GM19239 (cell line): ENCODE measurements at regions not wholly inside any gene's neighbourhood (a gene's known extent, or its start where the extent isn't known, plus 50 kb on each side); places are given as distances from the start of the nearest gene placed in this dataset.

Source experiments
- DNase-seq: peaks from one replicate; pipeline ENCODE4 v3.0.0; 2011; ENCODE audit warnings: low spot score; ENCODE audit not compliant: insufficient read length
- FAIRE-seq: peaks from 2 replicates; lab custom pipeline; 2011; peaks lifted over from hg19 to GRCh38; lab: Jason Lieb, UNC

DNA sequence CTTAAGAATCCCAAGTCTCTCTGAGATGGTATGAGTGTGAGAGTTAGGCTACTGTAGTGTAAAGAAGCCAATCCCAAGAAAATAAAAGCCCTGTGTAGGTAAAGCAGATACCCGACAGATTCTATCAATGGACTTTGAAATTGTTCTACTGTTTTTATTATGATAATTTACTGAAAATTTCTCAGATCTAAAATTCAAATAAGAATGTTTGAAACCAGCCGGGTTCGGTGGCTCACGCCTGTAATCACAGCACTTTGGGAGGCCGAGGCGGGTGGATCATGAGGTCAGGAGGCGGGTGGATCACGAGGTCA, 208.3 kb upstream of the SPRED2 start:
- FAIRE-seq, result no peak

DNA sequence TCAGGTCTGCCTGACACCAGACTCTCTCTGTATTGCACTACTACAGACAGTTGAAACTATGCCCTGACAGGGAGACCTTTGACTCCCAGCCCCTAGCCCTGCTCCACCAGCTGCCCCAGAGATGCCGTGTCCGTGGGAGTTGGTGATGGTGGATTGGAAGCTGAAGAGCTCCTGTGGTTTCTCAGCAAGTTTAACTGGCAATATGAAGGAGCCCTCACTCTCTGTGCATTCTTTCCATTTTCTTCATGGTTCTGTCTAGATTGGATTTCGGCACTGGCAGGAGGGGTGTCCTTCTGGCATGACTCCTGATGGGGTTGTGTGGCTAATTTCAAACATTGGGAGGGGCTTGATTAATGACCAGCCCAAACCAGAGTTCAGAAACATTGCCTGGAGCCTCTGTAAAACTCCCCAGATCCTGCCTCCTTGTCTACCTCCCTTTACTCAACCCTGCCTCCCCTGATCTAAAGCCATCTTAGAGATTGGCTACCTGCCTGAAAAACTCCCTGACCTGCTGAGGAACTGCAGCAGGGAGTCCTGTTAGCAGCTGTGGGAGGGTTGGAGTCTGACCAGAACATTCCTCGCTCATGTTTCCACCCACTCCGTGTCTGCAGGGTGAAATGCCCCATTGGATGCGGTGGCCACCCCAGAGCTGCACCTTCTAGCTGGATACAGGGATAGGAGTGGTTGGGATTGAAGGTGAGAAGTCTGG, 206.9 kb upstream of the SPRED2 start:
- FAIRE-seq (no peak), DNase-seq (no peak)

More for the DNA sequence above, 208.3 kb upstream of the SPRED2 start:
- DNase-seq, result no peak

DNA sequence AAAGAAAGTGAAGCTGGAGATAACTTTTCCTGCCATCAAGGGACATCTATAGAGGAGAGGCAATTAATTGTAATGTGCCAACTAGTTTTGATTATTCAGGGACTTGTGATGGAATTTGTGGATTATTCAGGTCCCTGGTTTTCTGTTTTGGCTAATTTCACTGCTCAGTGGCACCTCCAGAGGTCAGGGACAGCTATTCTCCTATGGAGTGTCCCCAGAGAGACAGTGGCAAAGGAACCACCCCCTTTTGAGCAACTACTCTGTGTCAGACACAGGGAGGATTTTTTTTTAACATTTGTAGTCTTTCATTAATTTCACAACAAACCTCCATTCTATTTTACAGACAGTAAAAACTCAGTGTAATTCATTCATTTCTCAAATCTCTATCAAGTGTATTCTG, 206.0 kb upstream of the SPRED2 start:
- FAIRE-seq (no peak), DNase-seq (no peak)

DNA sequence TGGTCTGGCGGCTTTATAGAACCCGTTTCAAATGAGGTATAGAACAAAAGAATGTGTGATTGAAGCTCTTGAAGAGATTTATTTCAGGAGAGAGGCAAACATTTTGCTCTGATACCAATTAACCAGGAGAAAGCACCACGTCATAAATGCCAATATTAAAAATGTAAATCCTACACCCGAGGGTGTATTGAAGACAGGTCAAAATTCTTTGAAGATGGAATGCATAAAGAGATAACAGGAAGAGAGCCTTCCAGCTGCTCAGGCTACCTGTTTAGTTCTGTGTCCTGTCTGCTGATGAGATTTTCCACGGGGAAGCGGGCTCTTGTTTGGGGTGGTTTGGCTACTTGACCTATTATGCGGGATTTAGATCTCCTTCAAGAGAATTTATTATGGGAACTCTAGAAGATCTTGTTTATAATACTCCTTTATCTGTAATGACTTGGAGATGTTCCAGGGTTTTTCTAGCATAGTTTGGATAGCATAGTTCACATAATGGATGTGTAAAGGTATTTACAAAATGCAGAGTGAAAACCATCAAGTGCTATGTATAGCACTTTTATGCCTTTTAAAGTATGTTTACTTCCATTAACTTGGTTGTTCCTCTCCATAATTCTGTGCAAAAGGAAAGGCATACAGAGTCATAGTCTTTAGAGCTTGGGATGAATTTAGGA, 204.5 kb upstream of the SPRED2 start:
- DNase-seq, result no peak
- FAIRE-seq, result no peak

DNA sequence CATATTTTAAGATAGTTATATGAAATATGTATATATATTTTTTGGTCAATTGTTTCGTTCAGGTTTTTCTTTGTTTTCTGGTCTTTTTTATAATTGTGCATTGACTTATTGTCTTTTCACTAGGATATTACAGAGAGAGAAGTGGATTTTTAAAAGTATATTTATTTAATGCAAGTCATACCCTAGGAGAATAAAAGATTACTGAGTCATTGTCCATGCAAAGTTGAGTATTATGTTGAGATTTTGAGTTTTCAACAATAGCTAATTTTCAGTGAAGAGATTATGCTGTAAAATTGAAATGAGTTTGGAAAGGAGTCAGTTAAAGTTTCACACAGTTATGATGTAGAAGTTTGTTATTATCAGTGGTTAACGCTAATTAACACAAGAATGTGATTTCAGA, 203.6 kb upstream of the SPRED2 start:
- FAIRE-seq (no peak), DNase-seq (no peak)

DNA sequence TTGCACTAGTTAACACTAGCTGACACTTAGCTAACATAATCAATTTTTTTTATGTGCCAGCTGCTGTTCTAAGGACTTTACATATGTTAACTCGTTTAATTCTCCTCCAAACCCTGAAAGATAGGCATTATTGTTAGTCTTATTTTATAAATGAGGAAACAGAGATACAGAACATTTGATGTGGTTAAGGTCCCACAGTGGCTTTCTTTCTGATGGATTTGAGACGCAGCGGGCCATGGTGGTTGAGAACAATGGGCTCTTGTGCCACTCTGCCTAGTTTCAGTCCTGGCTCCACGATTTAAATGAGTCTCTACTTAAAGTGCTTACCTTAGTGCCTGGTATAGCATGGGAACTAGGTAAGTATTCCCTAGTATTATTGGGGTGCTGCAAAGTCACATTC, 201.9 kb upstream of the SPRED2 start:
- DNase-seq, result no peak
- FAIRE-seq, result no peak

DNA sequence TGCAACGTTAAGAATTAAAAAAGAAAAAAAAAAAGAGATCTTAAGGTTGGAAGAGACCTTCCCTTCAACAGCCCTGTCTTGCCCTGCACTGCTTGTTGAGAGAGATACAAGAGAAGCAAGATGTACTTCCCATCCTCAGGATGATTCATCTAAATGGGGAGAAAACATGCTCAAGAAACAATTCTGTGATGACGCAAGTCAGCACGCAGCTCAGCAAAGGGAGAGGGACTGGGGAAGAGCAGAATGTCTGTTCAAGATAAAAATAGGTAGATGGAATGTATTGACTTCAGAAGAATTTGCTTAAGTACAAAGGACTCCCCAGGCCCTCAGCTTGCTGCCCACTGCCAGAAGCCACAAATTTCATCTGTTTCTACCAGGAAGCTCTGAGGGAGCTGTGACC, 198.2 kb upstream of the SPRED2 start:
- FAIRE-seq (no peak), DNase-seq (no peak)

DNA sequence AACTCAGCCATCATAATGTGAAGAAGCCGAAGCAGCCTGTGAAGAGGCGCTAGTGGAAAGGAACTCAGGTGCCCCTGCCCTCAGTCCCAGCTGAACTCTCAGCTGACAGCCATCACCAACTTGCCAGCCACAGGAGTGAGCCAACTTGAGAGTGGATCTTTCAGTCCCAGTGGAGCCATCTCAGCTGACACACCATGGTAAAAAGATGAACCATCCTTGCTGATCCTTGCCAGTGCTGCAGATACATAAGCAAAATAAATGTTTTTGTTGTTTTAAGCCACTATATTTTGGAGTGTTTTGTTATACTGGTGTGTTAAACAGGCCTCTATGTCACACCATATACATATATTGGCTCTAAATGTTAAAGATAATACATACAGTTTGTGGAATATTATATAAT, 195.8 kb upstream of the SPRED2 start:
- DNase-seq (no peak), FAIRE-seq (no peak)

DNA sequence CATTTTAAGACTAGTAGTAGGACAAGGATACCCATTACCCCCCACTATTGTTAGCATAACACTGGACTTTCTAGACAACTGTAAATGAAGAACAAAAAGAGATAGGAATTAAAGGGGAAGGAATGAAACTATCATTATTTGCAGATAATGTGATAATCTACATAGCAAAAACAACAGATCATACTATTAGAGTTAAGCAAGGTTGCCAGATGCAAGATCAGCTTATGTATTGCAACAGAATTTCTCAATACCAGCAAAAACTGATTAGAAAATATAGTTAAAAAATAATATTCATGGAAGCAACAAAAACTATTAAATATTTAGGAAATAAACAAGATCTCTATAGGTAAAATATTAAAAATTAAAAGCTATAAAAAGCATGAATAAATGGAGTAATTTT, 194.4 kb upstream of the SPRED2 start:
- FAIRE-seq (no peak), DNase-seq (no peak)

DNA sequence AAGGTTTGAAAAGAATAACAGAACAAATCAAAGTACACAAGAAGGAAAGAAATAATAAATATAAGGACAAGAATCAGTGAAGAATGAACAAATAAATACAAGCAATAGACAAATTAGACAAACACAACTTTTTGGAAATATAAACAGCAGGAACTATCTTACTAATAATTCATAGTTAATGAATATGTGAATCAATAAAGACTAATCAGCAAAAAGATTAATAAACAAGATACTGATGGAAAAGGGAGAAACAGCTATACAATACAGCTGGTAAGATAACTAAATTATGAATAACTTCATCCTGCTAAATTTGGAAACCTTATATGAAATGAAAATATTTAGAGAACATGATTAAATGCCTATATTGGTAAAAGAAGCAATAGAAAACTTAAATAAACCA, 193.6 kb upstream of the SPRED2 start:
- no peak for FAIRE-seq
- DNase-seq, result no peak

DNA sequence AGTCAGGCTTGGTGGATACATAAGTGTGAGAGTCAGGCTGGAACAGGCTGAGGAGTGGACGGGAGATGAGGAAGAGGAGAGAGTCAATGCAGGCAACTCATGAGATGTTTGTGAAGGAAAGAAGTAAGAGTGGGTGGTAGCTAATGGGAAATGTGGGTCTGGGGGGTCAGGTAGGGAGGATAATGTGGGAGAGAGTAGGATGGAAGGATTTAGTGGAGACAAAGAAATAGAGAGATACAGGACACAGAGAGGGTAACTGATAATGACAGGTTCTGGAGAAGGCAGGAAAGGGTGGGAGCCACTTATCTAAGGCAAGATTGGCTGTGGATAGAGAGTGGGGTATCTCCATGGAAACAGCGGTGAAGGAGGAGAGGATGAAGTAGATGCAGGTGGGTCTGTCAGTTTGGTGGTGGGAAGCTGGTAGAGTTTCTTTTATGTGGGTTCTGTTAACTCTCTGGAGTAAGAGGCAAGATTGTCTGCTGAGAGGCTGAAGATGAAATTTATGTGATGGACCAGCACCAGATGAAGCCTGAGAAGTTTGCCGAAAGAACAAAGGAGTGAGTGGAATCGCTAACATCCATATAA, 190.6 kb upstream of the SPRED2 start:
- DNase-seq, result no peak
- FAIRE-seq, result no peak

DNA sequence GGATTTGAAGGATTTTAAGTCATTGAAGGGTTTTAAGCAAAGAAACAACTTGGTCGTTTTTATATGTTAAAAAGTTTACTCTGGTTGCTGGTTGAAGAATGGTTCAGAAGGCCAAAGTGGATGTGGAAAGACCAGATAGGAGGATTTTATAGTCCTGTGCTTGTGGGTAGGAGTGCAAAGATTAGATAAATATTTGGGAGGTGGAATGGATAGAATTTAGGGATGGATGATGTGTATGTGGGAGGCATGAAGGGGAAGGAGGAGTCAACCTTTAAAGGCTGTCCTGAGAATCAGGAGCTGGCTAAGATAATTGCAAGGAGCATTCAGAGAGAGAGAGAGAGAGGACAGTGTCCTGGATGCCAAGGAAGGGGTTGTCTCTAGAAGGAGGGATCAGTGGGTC, 190.1 kb upstream of the SPRED2 start:
- FAIRE-seq (no peak), DNase-seq (no peak)

DNA sequence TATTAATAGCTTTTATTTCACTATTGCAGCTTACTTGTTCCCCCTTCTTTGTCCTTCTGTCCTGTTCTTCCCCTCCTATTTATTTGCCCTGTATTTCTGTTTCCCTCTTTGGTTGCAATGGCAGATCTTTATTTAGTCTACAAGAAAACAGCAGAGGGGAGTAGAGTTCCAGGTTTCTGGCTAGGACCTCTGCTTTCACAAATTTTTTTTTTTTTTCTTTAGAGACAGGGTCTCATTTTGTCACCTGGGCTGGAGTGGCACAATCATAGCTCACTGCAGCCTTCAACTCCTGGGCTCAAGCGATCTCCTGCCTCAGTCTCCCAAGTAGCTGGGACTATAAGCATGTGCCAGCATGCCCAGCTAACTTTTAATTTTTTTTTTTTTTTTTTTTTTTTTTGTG, 188.1 kb upstream of the SPRED2 start:
- FAIRE-seq (no peak), DNase-seq (no peak)

DNA sequence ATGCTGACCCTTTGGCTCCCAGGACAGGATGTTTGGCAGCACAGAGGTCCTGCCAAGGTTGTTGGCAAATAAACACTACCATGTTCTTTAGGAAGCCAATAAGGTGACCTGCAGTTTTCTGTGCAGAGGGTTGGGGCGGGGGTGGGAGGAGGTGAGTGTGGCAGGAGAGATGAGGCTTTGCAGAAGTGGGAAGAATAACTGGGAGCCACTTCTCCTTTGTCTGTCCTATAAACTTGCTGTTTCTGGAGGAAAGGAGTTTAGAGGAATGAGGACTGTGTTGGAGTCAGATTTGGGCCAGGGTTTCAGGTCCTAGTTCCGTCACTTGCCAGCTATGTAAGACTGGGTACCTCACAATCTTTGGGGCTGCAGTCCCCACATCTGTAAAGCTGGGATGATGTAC, 187.6 kb upstream of the SPRED2 start:
- DNase-seq (no peak), FAIRE-seq (no peak)

DNA sequence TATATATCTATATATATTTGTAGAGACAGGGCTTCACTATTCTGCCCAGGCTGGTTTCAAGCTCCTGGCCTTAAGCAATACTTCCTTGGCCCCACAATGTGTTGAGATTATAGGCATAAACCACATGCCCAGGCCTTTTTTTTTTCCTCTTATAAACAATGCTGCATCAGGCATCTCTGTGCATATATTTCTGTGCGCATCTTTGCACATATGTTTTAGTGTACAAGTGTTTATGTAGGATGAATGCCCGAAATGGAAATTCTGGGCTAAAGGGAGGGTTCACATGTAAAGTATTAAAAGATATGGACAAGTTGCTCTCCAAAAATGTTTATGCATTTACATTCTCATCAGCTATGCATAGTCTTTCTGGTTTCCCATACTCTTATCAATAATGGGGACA, 183.2 kb upstream of the SPRED2 start:
- FAIRE-seq (no peak), DNase-seq (no peak)

DNA sequence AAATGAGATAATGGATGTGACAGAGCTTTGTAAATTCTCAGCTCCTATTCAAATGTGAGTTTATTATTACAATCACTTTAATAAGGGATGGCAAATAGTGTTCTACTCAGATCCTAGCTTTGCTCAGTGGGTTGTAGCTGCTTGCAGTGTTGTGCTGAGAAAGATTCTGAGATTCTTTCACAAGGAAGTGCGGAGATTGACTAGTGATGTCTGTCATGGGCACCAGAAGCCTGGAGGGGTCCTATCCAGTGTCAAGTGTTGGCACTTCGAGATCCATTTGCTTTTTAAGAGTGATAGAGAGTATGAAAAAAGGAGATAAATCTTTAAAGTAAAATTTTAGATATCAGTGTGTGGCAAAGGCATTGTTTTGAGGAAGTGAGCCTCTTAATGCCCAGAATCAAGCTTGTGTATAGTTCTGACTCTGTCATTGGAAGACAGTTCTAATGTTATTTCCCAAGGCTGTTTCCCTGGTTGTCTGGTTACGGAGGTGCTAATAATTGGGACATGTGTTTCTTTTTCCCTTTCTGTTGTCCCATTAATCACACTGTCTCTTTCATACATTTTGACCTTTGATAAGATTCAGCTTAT, 181.7 kb upstream of the SPRED2 start:
- DNase-seq (no peak), FAIRE-seq (no peak)

DNA sequence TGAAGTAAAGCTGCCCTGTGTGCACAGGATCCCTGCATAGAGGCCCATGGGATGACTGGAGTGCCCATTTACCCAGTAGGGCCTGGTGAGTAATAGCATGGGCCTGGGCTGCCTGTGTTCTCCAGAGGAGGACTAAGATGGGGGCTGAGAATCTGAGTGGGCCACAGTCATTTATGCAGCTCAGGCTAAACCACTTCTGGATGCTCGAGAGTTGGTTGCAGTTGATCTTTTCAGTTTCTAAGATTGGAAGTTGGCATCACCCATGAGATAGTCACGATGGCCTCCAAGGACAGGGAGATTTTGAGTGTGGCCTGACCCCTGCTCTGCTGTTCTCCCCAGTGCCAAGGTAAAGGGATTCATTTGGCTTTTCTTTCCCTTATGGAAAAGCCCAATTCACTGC, 179.1 kb upstream of the SPRED2 start:
- no peak for DNase-seq
- no peak for FAIRE-seq

DNA sequence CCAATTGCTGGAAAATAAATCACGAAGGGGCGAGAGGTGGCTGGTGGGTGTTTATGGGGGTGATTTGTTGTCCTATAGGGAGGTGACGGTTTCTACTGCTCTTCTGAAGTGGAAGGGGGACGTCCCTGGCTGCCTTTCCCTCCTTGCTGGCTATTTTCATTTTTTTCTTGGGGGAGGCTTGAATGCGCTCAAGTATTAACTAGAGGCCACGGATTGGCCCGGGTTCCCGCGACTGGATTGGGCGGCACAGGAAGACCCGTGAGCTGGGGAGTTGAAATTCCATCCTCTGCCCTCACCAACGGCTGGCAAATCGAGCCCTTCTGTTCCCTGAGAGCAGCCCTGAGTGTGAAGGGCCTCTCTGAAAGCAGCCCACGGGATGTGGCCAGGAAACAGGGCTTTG, 176.5 kb upstream of the SPRED2 start:
- DNase-seq (no peak), FAIRE-seq (no peak)

DNA sequence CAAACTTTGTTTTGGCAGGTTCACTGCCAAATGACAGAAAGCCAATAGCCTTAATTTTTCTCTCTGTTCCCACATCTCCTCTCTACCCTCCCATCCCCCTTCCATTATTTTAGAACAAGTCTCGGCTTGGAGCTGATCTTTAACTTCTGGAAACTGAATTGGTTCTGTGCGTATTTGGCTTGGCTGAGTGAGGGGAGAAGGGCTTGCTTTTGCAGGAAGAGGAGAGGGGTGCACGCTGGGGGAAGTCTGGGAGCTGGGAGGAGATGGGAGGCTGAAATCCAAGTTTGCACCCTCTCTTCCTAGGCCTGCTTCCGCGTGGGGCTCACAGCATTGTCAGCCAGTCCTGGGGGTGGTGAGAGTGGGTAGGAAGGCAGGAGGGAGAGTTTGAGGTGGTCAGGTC, 176.1 kb upstream of the SPRED2 start:
- no peak for DNase-seq
- FAIRE-seq, result no peak

DNA sequence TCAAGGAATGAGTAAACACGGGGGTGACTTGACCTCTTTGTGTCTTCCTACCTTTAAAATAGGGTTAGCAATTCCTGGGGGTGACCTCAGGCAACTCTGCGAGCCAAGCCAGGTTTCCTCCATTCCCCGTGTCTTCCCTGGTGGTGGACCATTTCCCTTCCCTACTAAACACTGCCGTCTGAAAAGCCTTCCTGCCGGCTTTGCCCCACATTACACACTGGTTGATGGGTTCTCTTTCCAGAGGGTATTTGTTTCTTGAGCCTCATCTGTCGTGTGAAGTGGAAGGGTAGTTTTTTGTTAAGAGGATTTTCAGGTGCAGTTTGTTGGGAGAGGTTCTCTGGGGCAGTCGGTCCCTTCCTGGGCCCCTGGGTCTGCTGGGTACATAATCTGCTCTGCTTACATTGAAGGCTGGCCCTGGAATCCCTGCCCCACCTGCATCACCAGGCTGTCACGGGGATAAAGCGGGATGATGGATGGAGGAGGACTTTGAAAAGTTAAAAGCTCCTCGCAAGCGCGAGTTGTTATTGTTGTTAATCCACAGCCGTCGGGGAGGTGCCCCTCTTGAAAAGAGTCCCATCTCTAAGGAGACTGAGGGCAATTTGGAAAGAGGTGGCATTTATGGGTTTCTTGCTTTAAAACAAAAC, 175.4 kb upstream of the SPRED2 start:
- no peak for DNase-seq

DNA sequence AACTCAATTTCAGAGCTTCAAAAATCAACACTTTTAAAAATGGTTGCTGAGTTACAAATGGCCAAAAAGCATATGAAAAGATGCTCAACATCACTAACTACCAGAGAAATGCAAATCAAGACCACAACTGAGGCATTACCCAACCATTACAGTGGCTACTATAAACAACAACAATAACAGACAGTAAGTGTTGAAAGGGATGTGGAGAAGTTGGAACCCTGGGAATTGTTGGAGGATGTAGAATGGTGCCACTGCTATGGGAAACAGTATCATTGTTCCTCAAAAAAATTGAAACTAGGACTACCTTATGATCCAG, 173.3 kb upstream of the SPRED2 start:
- FAIRE-seq, result peak; percentile 59
- DNase-seq, result no peak

More for the DNA sequence above, 175.4 kb upstream of the SPRED2 start:
- no peak for FAIRE-seq
